ENCODE measurements at regions not wholly inside any gene's neighbourhood (a gene's known extent, or its start where the extent isn't known, plus 50 kb on each side); places are given as distances from the start of the nearest gene placed in this dataset.
A peak's percentile ranks its signal among the peaks of the same experiment; 100 is the strongest.

DNA sequence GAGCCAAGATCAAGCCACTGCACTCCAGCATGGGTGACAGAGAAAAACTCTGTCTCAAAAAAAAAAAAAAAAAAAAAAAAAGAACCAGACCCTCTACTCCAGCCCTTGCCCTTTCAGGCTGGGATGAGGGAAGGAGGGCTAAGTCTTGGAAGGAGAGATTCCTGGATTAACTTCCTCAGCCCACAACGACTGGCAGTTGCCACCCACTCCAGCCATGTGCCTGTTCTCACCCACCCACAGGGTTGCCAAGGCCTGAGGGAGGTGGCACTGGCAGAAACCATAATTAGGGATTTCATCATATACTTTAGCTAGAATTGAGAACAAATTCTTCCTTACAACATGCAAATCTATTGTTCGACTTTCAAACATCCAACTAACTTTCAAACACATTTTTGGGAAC is 87.8 kb upstream of the SLC30A5 start:
- TF ChIP-seq OSR1 (CRISPR knock-in tag; IDR thresholded peaks at IDR 0.05) = no peak
- no peak for TF ChIP-seq ISL1 (CRISPR knock-in tag; IDR thresholded peaks at IDR 0.05)
- TF ChIP-seq, protein P1, sequence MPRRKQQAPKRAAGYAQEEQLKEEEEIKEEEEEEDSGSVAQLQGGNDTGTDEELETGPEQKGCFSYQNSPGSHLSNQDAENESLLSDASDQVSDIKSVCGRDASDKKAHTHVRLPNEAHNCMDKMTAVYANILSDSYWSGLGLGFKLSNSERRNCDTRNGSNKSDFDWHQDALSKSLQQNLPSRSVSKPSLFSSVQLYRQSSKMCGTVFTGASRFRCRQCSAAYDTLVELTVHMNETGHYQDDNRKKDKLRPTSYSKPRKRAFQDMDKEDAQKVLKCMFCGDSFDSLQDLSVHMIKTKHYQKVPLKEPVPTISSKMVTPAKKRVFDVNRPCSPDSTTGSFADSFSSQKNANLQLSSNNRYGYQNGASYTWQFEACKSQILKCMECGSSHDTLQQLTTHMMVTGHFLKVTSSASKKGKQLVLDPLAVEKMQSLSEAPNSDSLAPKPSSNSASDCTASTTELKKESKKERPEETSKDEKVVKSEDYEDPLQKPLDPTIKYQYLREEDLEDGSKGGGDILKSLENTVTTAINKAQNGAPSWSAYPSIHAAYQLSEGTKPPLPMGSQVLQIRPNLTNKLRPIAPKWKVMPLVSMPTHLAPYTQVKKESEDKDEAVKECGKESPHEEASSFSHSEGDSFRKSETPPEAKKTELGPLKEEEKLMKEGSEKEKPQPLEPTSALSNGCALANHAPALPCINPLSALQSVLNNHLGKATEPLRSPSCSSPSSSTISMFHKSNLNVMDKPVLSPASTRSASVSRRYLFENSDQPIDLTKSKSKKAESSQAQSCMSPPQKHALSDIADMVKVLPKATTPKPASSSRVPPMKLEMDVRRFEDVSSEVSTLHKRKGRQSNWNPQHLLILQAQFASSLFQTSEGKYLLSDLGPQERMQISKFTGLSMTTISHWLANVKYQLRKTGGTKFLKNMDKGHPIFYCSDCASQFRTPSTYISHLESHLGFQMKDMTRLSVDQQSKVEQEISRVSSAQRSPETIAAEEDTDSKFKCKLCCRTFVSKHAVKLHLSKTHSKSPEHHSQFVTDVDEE (CRISPR knock-in tag; IDR thresholded peaks at IDR 0.05) = no peak
- TF ChIP-seq, protein P2, sequence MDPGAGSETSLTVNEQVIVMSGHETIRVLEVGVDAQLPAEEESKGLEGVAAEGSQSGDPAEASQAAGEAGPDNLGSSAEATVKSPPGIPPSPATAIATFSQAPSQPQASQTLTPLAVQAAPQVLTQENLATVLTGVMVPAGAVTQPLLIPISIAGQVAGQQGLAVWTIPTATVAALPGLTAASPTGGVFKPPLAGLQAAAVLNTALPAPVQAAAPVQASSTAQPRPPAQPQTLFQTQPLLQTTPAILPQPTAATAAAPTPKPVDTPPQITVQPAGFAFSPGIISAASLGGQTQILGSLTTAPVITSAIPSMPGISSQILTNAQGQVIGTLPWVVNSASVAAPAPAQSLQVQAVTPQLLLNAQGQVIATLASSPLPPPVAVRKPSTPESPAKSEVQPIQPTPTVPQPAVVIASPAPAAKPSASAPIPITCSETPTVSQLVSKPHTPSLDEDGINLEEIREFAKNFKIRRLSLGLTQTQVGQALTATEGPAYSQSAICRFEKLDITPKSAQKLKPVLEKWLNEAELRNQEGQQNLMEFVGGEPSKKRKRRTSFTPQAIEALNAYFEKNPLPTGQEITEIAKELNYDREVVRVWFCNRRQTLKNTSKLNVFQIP (CRISPR knock-in tag; IDR thresholded peaks at IDR 0.05; ENCODE audit: borderline replicate concordance, low read depth) = no peak
- no peak for TF ChIP-seq CSDC2 (CRISPR knock-in tag; IDR thresholded peaks at IDR 0.05)
- TF ChIP-seq GLIS3 (CRISPR knock-in tag; IDR thresholded peaks at IDR 0.05) = no peak
- no peak for TF ChIP-seq ZNF565 (CRISPR knock-in tag; conservative IDR thresholded peaks at IDR 0.05; ENCODE audit: low read depth)
- no peak for TF ChIP-seq SNAI2 (CRISPR knock-in tag; IDR thresholded peaks at IDR 0.05)
- TF ChIP-seq ZNF70 (CRISPR knock-in tag; IDR thresholded peaks at IDR 0.05) = no peak
- ATAC-seq = no peak

DNA sequence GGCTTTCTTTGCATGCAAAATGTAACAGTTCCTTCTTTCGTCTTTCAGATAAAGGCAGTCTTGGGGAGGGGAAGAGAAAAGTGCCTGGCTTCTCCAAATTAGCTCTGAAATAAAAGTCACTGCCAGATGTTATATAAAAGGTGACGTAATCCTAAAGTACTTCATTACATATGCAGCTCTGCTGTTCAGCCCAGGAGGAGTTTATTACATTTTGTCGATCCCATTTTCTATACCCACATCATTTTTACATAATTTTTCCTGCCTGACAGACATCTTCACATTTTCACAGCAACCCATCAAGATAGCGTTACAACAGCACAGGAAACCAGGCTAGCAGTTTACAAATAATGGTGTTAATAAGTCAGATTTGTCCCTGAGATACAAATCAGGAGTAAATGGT is 86.7 kb upstream of the SLC30A5 start:
- TF ChIP-seq CSDC2 (CRISPR knock-in tag; IDR thresholded peaks at IDR 0.05) = no peak
- TF ChIP-seq, protein P2 (CRISPR knock-in tag; IDR thresholded peaks at IDR 0.05; ENCODE audit: borderline replicate concordance, low read depth) = no peak
- TF ChIP-seq ARNTL (CRISPR knock-in tag; IDR thresholded peaks at IDR 0.05; ENCODE audit: borderline replicate concordance, low read depth) = no peak
- TF ChIP-seq, protein P3, sequence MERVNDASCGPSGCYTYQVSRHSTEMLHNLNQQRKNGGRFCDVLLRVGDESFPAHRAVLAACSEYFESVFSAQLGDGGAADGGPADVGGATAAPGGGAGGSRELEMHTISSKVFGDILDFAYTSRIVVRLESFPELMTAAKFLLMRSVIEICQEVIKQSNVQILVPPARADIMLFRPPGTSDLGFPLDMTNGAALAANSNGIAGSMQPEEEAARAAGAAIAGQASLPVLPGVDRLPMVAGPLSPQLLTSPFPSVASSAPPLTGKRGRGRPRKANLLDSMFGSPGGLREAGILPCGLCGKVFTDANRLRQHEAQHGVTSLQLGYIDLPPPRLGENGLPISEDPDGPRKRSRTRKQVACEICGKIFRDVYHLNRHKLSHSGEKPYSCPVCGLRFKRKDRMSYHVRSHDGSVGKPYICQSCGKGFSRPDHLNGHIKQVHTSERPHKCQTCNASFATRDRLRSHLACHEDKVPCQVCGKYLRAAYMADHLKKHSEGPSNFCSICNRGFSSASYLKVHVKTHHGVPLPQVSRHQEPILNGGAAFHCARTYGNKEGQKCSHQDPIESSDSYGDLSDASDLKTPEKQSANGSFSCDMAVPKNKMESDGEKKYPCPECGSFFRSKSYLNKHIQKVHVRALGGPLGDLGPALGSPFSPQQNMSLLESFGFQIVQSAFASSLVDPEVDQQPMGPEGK (CRISPR knock-in tag; IDR thresholded peaks at IDR 0.05; ENCODE audit: borderline replicate concordance) = no peak
- TF ChIP-seq TOX (CRISPR knock-in tag; IDR thresholded peaks at IDR 0.05; ENCODE audit: borderline replicate concordance) = no peak
- no peak for TF ChIP-seq ZC3H10 (CRISPR knock-in tag; IDR thresholded peaks at IDR 0.05)
- TF ChIP-seq OSR1 (CRISPR knock-in tag; IDR thresholded peaks at IDR 0.05) = no peak
- no peak for TF ChIP-seq SNAI2 (CRISPR knock-in tag; IDR thresholded peaks at IDR 0.05)
- TF ChIP-seq PPARA (CRISPR knock-in tag; IDR thresholded peaks at IDR 0.05; ENCODE audit: borderline replicate concordance) = peak; percentile 53; the same call in 1 of the 2 replicates
- no peak for TF ChIP-seq GLIS3 (CRISPR knock-in tag; IDR thresholded peaks at IDR 0.05)
- TF ChIP-seq RARB (CRISPR knock-in tag; IDR thresholded peaks at IDR 0.05) = no peak
- TF ChIP-seq ZFP30 (CRISPR knock-in tag; IDR thresholded peaks at IDR 0.05) = 0 out of 2 replicates have a peak, but pooled peaks have one; percentile 6
- TF ChIP-seq ESRRG (CRISPR knock-in tag; IDR thresholded peaks at IDR 0.05) = no peak
- TF ChIP-seq BACH2 (CRISPR knock-in tag; IDR thresholded peaks at IDR 0.05; ENCODE audit: borderline replicate concordance) = 0 out of 2 replicates have a peak, but pooled peaks have one; percentile 50
- no peak for TF ChIP-seq ISL1 (CRISPR knock-in tag; IDR thresholded peaks at IDR 0.05)
- TF ChIP-seq TCF4 (CRISPR knock-in tag; IDR thresholded peaks at IDR 0.05; ENCODE audit: borderline replicate concordance) = 0 out of 2 replicates have a peak, but pooled peaks have one; percentile 34
- TF ChIP-seq, protein P1 (CRISPR knock-in tag; IDR thresholded peaks at IDR 0.05) = 0 out of 2 replicates have a peak, but pooled peaks have one; percentile 43
- TF ChIP-seq, protein P4, sequence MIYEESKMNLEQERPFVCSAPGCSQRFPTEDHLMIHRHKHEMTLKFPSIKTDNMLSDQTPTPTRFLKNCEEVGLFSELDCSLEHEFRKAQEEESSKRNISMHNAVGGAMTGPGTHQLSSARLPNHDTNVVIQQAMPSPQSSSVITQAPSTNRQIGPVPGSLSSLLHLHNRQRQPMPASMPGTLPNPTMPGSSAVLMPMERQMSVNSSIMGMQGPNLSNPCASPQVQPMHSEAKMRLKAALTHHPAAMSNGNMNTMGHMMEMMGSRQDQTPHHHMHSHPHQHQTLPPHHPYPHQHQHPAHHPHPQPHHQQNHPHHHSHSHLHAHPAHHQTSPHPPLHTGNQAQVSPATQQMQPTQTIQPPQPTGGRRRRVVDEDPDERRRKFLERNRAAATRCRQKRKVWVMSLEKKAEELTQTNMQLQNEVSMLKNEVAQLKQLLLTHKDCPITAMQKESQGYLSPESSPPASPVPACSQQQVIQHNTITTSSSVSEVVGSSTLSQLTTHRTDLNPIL (CRISPR knock-in tag; IDR thresholded peaks at IDR 0.05; ENCODE audit: low read depth) = no peak
- TF ChIP-seq ZNF8 (CRISPR knock-in tag; IDR thresholded peaks at IDR 0.05) = no peak
- TF ChIP-seq ZNF565 (CRISPR knock-in tag; conservative IDR thresholded peaks at IDR 0.05; ENCODE audit: low read depth) = peak; percentile 78; the same call in 1 of the 2 replicates
- TF ChIP-seq, protein P5, sequence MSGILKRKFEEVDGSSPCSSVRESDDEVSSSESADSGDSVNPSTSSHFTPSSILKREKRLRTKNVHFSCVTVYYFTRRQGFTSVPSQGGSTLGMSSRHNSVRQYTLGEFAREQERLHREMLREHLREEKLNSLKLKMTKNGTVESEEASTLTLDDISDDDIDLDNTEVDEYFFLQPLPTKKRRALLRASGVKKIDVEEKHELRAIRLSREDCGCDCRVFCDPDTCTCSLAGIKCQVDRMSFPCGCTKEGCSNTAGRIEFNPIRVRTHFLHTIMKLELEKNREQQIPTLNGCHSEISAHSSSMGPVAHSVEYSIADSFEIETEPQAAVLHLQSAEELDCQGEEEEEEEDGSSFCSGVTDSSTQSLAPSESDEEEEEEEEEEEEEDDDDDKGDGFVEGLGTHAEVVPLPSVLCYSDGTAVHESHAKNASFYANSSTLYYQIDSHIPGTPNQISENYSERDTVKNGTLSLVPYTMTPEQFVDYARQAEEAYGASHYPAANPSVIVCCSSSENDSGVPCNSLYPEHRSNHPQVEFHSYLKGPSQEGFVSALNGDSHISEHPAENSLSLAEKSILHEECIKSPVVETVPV (CRISPR knock-in tag; IDR thresholded peaks at IDR 0.05) = no peak
- no peak for TF ChIP-seq ZFP3 (CRISPR knock-in tag; IDR thresholded peaks at IDR 0.05)
- peak; percentile 64; the same call in 1 of the 2 replicates for TF ChIP-seq ZNF70 (CRISPR knock-in tag; IDR thresholded peaks at IDR 0.05)
- peak; percentile 37 for ATAC-seq

Measured in SK-N-SH treated with all-trans-retinoic acid at 6 μM for 48 hours (cell line).